ENCODE measurements at regions not wholly inside any gene's neighbourhood (a gene's known extent, or its start where the extent isn't known, plus 50 kb on each side); places are given as distances from the start of the nearest gene placed in this dataset.

- Mint-ChIP-seq H3K36me3 (no peaks in the 10 kb centered on the region), H3K27ac (no peak overlapping the region), H3K4me1 (ENCODE audit: unreplicated experiment) (no peaks in the 10 kb centered on the region), H3K27me3 (no peaks in the 10 kb centered on the region), H3K9me3 (no peaks in the 10 kb centered on the region), H3K4me3 (no peak overlapping the region)
- no peak for TF ChIP-seq CTCF (conservative IDR thresholded peaks at IDR 0.05)
- DNase-seq (ENCODE audit: extremely low spot score, unreplicated experiment), result no peak
These were observed 589.1 kb upstream of the ANO3 start for GRCh38 chr11:25742800-25743199.

- Mint-ChIP-seq H3K4me1 (ENCODE audit: unreplicated experiment) (peaks cover 4% of the 10 kb centered on the region), H3K4me3 (no peak overlapping the region), H3K36me3 (no peaks in the 10 kb centered on the region), H3K27ac (no peak overlapping the region), H3K9me3 (peaks cover 11% of the 10 kb centered on the region), H3K27me3 (peaks cover 2% of the 10 kb centered on the region)
- no peak for TF ChIP-seq CTCF (conservative IDR thresholded peaks at IDR 0.05)
- DNase-seq (ENCODE audit: extremely low spot score, unreplicated experiment), result no peak
These were observed 576.5 kb upstream of the ANO3 start for GRCh38 chr11:25755381-25755780.

GRCh38 chr11:25755918-25756584, 575.9 kb upstream of the ANO3 start:
- Mint-ChIP-seq H3K27me3 (peaks cover 3% of the 10 kb centered on the region), H3K9me3 (peaks cover 11% of the 10 kb centered on the region), H3K4me1 (ENCODE audit: unreplicated experiment) (peaks cover 4% of the 10 kb centered on the region), H3K4me3 (no peak overlapping the region), H3K36me3 (no peaks in the 10 kb centered on the region), H3K27ac (no peak overlapping the region)
- DNase-seq (ENCODE audit: extremely low spot score, unreplicated experiment), result no peak
- TF ChIP-seq CTCF (conservative IDR thresholded peaks at IDR 0.05), result no peak

GRCh38 chr11:25758145-25758661, 573.7 kb upstream of the ANO3 start:
- Mint-ChIP-seq H3K4me1 (ENCODE audit: unreplicated experiment) (peaks cover 4% of the 10 kb centered on the region), H3K27me3 (peaks cover 3% of the 10 kb centered on the region), H3K36me3 (no peaks in the 10 kb centered on the region), H3K27ac (no peak overlapping the region), H3K4me3 (no peak overlapping the region), H3K9me3 (peaks cover 11% of the 10 kb centered on the region)
- DNase-seq (ENCODE audit: extremely low spot score, unreplicated experiment), result no peak
- no peak for TF ChIP-seq CTCF (conservative IDR thresholded peaks at IDR 0.05)

GRCh38 chr11:25766332-25767015, 565.5 kb upstream of the ANO3 start:
- DNase-seq (ENCODE audit: extremely low spot score, unreplicated experiment), result no peak
- Mint-ChIP-seq H3K27ac (no peak overlapping the region), H3K4me3 (no peak overlapping the region)

More at GRCh38 chr11:25766332-25767015, 565.5 kb upstream of the ANO3 start:
- H3K36me3 Mint-ChIP-seq, result no peaks in the 10 kb centered on the region
- H3K9me3 Mint-ChIP-seq, result no peaks in the 10 kb centered on the region
- peaks cover 5% of the 10 kb centered on the region for H3K4me1 Mint-ChIP-seq (ENCODE audit: unreplicated experiment)
- TF ChIP-seq CTCF (conservative IDR thresholded peaks at IDR 0.05), result no peak
- H3K27me3 Mint-ChIP-seq, result peaks cover 6% of the 10 kb centered on the region

All from type B pancreatic cell (in vitro differentiated cells).